HG03432 (cell line): ENCODE measurements at regions not wholly inside any gene's neighbourhood (a gene's known extent, or its start where the extent isn't known, plus 50 kb on each side); places are given as distances from the start of the nearest gene placed in this dataset.

Experiments
- ATAC-seq: cut with Tn5 transposase; IDR thresholded peaks from one replicate; pipeline ENCODE4 v1.9.1; 2021; ENCODE audit warnings: mild to moderate bottlenecking, moderate library complexity; ENCODE audit not compliant: unreplicated experiment

- ATAC-seq: no peak
These were observed 591.9 kb downstream of the TECRL start for GRCh38 chr4:63817196-63817865.

- no peak for ATAC-seq
These were observed 594.9 kb downstream of the TECRL start for GRCh38 chr4:63814171-63814964.

GRCh38 chr4:63799166-63799565 is 610.1 kb downstream of the TECRL start:
- no peak for ATAC-seq

GRCh38 chr4:63795301-63795700 is 613.9 kb downstream of the TECRL start:
- ATAC-seq: no peak

- ATAC-seq: no peak
These were observed 618.9 kb downstream of the TECRL start for GRCh38 chr4:63790377-63790776.

- no peak for ATAC-seq
These were observed 621.0 kb downstream of the TECRL start for GRCh38 chr4:63788271-63788670.

- ATAC-seq: no peak
These were observed 621.9 kb downstream of the TECRL start for GRCh38 chr4:63787326-63787725.

GRCh38 chr4:63786171-63786570 is 623.1 kb downstream of the TECRL start:
- no peak for ATAC-seq

GRCh38 chr4:63784822-63785221 is 624.4 kb downstream of the TECRL start:
- no peak for ATAC-seq

- no peak for ATAC-seq
These were observed 631.6 kb downstream of the TECRL start for GRCh38 chr4:63777601-63778000.

- no peak for ATAC-seq
These were observed 644.9 kb downstream of the TECRL start for GRCh38 chr4:63764400-63764799.

- no peak for ATAC-seq
These were observed 651.3 kb downstream of the TECRL start for GRCh38 chr4:63757929-63758328.

- no peak for ATAC-seq
These were observed 666.4 kb downstream of the TECRL start for GRCh38 chr4:63742882-63743281.

GRCh38 chr4:63729519-63729918 is 679.7 kb downstream of the TECRL start:
- no peak for ATAC-seq

- ATAC-seq: no peak
These were observed 680.6 kb downstream of the TECRL start for GRCh38 chr4:63728480-63729177.

GRCh38 chr4:63717384-63717783 is 691.9 kb downstream of the TECRL start:
- ATAC-seq: no peak

- peak; percentile 79 for ATAC-seq
These were observed 700.6 kb downstream of the TECRL start for GRCh38 chr4:63708661-63709060.

GRCh38 chr4:63700569-63700968 is 708.7 kb downstream of the TECRL start:
- ATAC-seq: no peak

- no peak for ATAC-seq
These were observed 715.9 kb downstream of the TECRL start for GRCh38 chr4:63693321-63693720.

- no peak for ATAC-seq
These were observed 730.8 kb downstream of the TECRL start for GRCh38 chr4:63678358-63678931.

- no peak for ATAC-seq
These were observed 738.5 kb downstream of the TECRL start for GRCh38 chr4:63670735-63671134.
